ENCODE measurements at regions not wholly inside any gene's neighbourhood (a gene's known extent, or its start where the extent isn't known, plus 50 kb on each side); places are given as distances from the start of the nearest gene placed in this dataset.
"Not testable (repeated sequence)": the region's sequence is repeated elsewhere in the genome, so short reads cannot be mapped to it uniquely, and the experiment has no call there.

- no peaks in the 10 kb centered on the region for H3K36me3 ChIP-seq (ENCODE audit: control insufficient read depth in 1 of 2, insufficient read depth in 2 of 2, low read length in 1 of 2)
- peak in 1 of 2 donors; percentile 61 for DNase-seq
- ATAC-seq (ENCODE audit: low FRiP score) = no peak
- no peaks in the 10 kb centered on the region for H3K4me1 ChIP-seq (ENCODE audit: control insufficient read depth in 1 of 2, insufficient read depth in 2 of 2, low read length in 2 of 2)
- H3K9me3 ChIP-seq (ENCODE audit: control insufficient read depth, low read length) = no peaks in the 10 kb centered on the region
- 90 to 93% methylated on average over 34 to 41 of the region's 41 CpGs for WGBS, 2 donors
- no peaks in the 10 kb centered on the region for H3K27me3 ChIP-seq (ENCODE audit: control insufficient read depth in 1 of 2, insufficient read depth in 2 of 2, low read length in 1 of 2)
- no peak overlapping the region for H3K27ac ChIP-seq (ENCODE audit: low read depth in 1 of 2, low read length in 2 of 2)
- H3K4me3 ChIP-seq (ENCODE audit: low read length in 2 of 2) = no peak overlapping the region
- intact Hi-C loops (cut with DNase I) = no loop called here
Observed at GRCh38 chr12:38160318-38161122, 156.1 kb upstream of the ALG10B start.

GRCh38 chr12:38161123-38162000, 155.2 kb upstream of the ALG10B start:
- H3K36me3 ChIP-seq (ENCODE audit: control insufficient read depth in 1 of 2, insufficient read depth in 2 of 2, low read length in 1 of 2) = no peaks in the 10 kb centered on the region
- ATAC-seq (ENCODE audit: low FRiP score) (no peak), DNase-seq (peak in 1 of 2 donors; percentile 71)
- H3K4me1 ChIP-seq (ENCODE audit: control insufficient read depth in 1 of 2, insufficient read depth in 2 of 2, low read length in 2 of 2) = no peaks in the 10 kb centered on the region
- H3K9me3 ChIP-seq (ENCODE audit: control insufficient read depth, low read length) = no peaks in the 10 kb centered on the region
- intact Hi-C loops (cut with DNase I) = no loop called here
- 90 to 91% methylated on average over 38 of the region's 38 CpGs for WGBS, 2 donors
- H3K4me3 ChIP-seq (ENCODE audit: low read length in 2 of 2) = no peak overlapping the region
- H3K27me3 ChIP-seq (ENCODE audit: control insufficient read depth in 1 of 2, insufficient read depth in 2 of 2, low read length in 1 of 2) = no peaks in the 10 kb centered on the region
- no peak overlapping the region for H3K27ac ChIP-seq (ENCODE audit: low read depth in 1 of 2, low read length in 2 of 2)

- no peaks in the 10 kb centered on the region for H3K9me3 ChIP-seq (ENCODE audit: control insufficient read depth, low read length)
- no peaks in the 10 kb centered on the region for H3K27me3 ChIP-seq (ENCODE audit: control insufficient read depth in 1 of 2, insufficient read depth in 2 of 2, low read length in 1 of 2)
- 91 to 92% methylated on average over 19 of the region's 19 CpGs for WGBS, 2 donors
- no peaks in the 10 kb centered on the region for H3K4me1 ChIP-seq (ENCODE audit: control insufficient read depth in 1 of 2, insufficient read depth in 2 of 2, low read length in 2 of 2)
- peak in 1 of 2 donors; percentile 48 for DNase-seq
- no peaks in the 10 kb centered on the region for H3K36me3 ChIP-seq (ENCODE audit: control insufficient read depth in 1 of 2, insufficient read depth in 2 of 2, low read length in 1 of 2)
- no peak overlapping the region for H3K4me3 ChIP-seq (ENCODE audit: low read length in 2 of 2)
- H3K27ac ChIP-seq (ENCODE audit: low read depth in 1 of 2, low read length in 2 of 2) = no peak overlapping the region
- intact Hi-C loops (cut with DNase I) = no loop called here
- ATAC-seq (ENCODE audit: low FRiP score) = no peak
Observed at GRCh38 chr12:38162013-38162412, 154.6 kb upstream of the ALG10B start.

GRCh38 chr12:38162708-38163441, 153.7 kb upstream of the ALG10B start:
- DNase-seq (no peak), ATAC-seq (ENCODE audit: low FRiP score) (no peak)
- Histone ChIP-seq H3K27ac (ENCODE audit: low read depth in 1 of 2, low read length in 2 of 2) (no peak overlapping the region), H3K27me3 (ENCODE audit: control insufficient read depth in 1 of 2, insufficient read depth in 2 of 2, low read length in 1 of 2) (no peaks in the 10 kb centered on the region), H3K4me3 (ENCODE audit: low read length in 2 of 2) (no peak overlapping the region), H3K9me3 (ENCODE audit: control insufficient read depth, low read length) (no peaks in the 10 kb centered on the region), H3K4me1 (ENCODE audit: control insufficient read depth in 1 of 2, insufficient read depth in 2 of 2, low read length in 2 of 2) (no peaks in the 10 kb centered on the region), H3K36me3 (ENCODE audit: control insufficient read depth in 1 of 2, insufficient read depth in 2 of 2, low read length in 1 of 2) (no peaks in the 10 kb centered on the region)
- intact Hi-C loops (cut with DNase I) = no loop called here
- 90 to 92% methylated on average over 35 of the region's 35 CpGs for WGBS, 2 donors

- 84 to 89% methylated on average over 28 of the region's 28 CpGs for WGBS, 2 donors
- no peak for ATAC-seq (ENCODE audit: low FRiP score)
- intact Hi-C loops (cut with DNase I) = no loop called here
- no peaks in the 10 kb centered on the region for H3K36me3 ChIP-seq (ENCODE audit: control insufficient read depth in 1 of 2, insufficient read depth in 2 of 2, low read length in 1 of 2)
- H3K27me3 ChIP-seq (ENCODE audit: control insufficient read depth in 1 of 2, insufficient read depth in 2 of 2, low read length in 1 of 2) = no peaks in the 10 kb centered on the region
- H3K4me3 ChIP-seq (ENCODE audit: low read length in 2 of 2) = no peak overlapping the region
- no peak overlapping the region for H3K27ac ChIP-seq (ENCODE audit: low read depth in 1 of 2, low read length in 2 of 2)
- DNase-seq = no peak
- no peaks in the 10 kb centered on the region for H3K9me3 ChIP-seq (ENCODE audit: control insufficient read depth, low read length)
- H3K4me1 ChIP-seq (ENCODE audit: control insufficient read depth in 1 of 2, insufficient read depth in 2 of 2, low read length in 2 of 2) = no peaks in the 10 kb centered on the region
Observed at GRCh38 chr12:38163442-38163801, 153.2 kb upstream of the ALG10B start.

- WGBS, 2 donors = 83 to 93% methylated on average over 2 of the region's 2 CpGs
Observed at GRCh38 chr12:38166225-38166624, 150.3 kb upstream of the ALG10B start.

GRCh38 chr12:38175538-38175937, 141.0 kb upstream of the ALG10B start:
- DNase-seq (no peak), ATAC-seq (ENCODE audit: low FRiP score) (no peak)
- WGBS, 2 donors = 87 to 90% methylated on average over 4 of the region's 4 CpGs

More at GRCh38 chr12:38166225-38166624, 150.3 kb upstream of the ALG10B start:
- no peaks in the 10 kb centered on the region for H3K4me1 ChIP-seq (ENCODE audit: control insufficient read depth in 1 of 2, insufficient read depth in 2 of 2, low read length in 2 of 2)
- no peaks in the 10 kb centered on the region for H3K27me3 ChIP-seq (ENCODE audit: control insufficient read depth in 1 of 2, insufficient read depth in 2 of 2, low read length in 1 of 2)
- no peak for ATAC-seq (ENCODE audit: low FRiP score)
- no peak overlapping the region for H3K4me3 ChIP-seq (ENCODE audit: low read length in 2 of 2)
- no peak for DNase-seq
- intact Hi-C loops (cut with DNase I) = no loop called here
- peaks cover 1% of the 10 kb centered on the region for H3K9me3 ChIP-seq (ENCODE audit: control insufficient read depth, low read length)
- H3K27ac ChIP-seq (ENCODE audit: low read depth in 1 of 2, low read length in 2 of 2) = no peak overlapping the region
- no peaks in the 10 kb centered on the region for H3K36me3 ChIP-seq (ENCODE audit: control insufficient read depth in 1 of 2, insufficient read depth in 2 of 2, low read length in 1 of 2)

GRCh38 chr12:38183617-38184016, 133.0 kb upstream of the ALG10B start:
- 40 to 80% methylated on average over 1 of the region's 1 CpG for WGBS, 2 donors
- H3K4me3 ChIP-seq (ENCODE audit: low read length in 2 of 2); H3K27ac ChIP-seq (ENCODE audit: low read depth in 1 of 2, low read length in 2 of 2); ATAC-seq (ENCODE audit: low FRiP score); H3K4me1 ChIP-seq (ENCODE audit: control insufficient read depth in 1 of 2, insufficient read depth in 2 of 2, low read length in 2 of 2); H3K9me3 ChIP-seq (ENCODE audit: control insufficient read depth, low read length); H3K36me3 ChIP-seq (ENCODE audit: control insufficient read depth in 1 of 2, insufficient read depth in 2 of 2, low read length in 1 of 2); DNase-seq; H3K27me3 ChIP-seq (ENCODE audit: control insufficient read depth in 1 of 2, insufficient read depth in 2 of 2, low read length in 1 of 2); intact Hi-C loops (cut with DNase I): not testable (repeated sequence)

More at GRCh38 chr12:38175538-38175937, 141.0 kb upstream of the ALG10B start:
- no peaks in the 10 kb centered on the region for H3K36me3 ChIP-seq (ENCODE audit: control insufficient read depth in 1 of 2, insufficient read depth in 2 of 2, low read length in 1 of 2)
- no peak overlapping the region for H3K4me3 ChIP-seq (ENCODE audit: low read length in 2 of 2)
- H3K4me1 ChIP-seq (ENCODE audit: control insufficient read depth in 1 of 2, insufficient read depth in 2 of 2, low read length in 2 of 2) = no peaks in the 10 kb centered on the region
- peaks cover 1% of the 10 kb centered on the region for H3K9me3 ChIP-seq (ENCODE audit: control insufficient read depth, low read length)
- peaks cover 0 to 1% of the 10 kb centered on the region in 2 donors for H3K27me3 ChIP-seq (ENCODE audit: control insufficient read depth in 1 of 2, insufficient read depth in 2 of 2, low read length in 1 of 2)
- intact Hi-C loops (cut with DNase I) = no loop called here
- H3K27ac ChIP-seq (ENCODE audit: low read depth in 1 of 2, low read length in 2 of 2) = no peak overlapping the region

All from aorta (tissue), 5 donors.